ENCODE measurements at regions not wholly inside any gene's neighbourhood (a gene's known extent, or its start where the extent isn't known, plus 50 kb on each side); places are given as distances from the start of the nearest gene placed in this dataset.
A peak's percentile ranks its signal among the peaks of the same experiment; 100 is the strongest.

DNA sequence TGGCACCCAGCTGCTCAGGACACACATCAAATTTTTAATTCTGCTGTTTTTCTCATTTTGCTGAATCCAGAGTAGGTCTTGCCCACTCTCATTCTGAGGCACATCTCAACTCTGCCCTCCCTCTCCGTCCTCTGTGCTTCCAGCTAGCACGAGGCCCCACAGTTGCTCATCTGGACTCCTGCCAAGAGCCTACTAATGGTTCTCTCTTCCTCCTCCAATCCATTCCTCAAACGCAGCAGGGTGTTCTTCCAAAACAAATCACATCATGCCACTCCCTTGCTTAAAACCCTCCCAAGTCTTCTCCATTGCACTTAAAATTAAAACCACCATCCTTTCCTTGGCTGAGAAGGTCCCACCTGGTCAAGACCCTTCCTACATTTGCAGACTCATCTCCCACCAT is 49.8 kb upstream of the SCAF4 start:
- DNase-seq (ENCODE audit: low read depth), result peak; percentile 12
- TF ChIP-seq, protein P1, sequence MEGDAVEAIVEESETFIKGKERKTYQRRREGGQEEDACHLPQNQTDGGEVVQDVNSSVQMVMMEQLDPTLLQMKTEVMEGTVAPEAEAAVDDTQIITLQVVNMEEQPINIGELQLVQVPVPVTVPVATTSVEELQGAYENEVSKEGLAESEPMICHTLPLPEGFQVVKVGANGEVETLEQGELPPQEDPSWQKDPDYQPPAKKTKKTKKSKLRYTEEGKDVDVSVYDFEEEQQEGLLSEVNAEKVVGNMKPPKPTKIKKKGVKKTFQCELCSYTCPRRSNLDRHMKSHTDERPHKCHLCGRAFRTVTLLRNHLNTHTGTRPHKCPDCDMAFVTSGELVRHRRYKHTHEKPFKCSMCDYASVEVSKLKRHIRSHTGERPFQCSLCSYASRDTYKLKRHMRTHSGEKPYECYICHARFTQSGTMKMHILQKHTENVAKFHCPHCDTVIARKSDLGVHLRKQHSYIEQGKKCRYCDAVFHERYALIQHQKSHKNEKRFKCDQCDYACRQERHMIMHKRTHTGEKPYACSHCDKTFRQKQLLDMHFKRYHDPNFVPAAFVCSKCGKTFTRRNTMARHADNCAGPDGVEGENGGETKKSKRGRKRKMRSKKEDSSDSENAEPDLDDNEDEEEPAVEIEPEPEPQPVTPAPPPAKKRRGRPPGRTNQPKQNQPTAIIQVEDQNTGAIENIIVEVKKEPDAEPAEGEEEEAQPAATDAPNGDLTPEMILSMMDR (conservative IDR thresholded peaks at IDR 0.05; ENCODE audit: low read depth, low read length), result no peak
- no peak overlapping the region for H3K4me3 ChIP-seq (ENCODE audit: low read depth, low read length)

Data from epithelial cell of proximal tubule (primary cell).